ENCODE measurements at regions not wholly inside any gene's neighbourhood (a gene's known extent, or its start where the extent isn't known, plus 50 kb on each side); places are given as distances from the start of the nearest gene placed in this dataset.

DNA sequence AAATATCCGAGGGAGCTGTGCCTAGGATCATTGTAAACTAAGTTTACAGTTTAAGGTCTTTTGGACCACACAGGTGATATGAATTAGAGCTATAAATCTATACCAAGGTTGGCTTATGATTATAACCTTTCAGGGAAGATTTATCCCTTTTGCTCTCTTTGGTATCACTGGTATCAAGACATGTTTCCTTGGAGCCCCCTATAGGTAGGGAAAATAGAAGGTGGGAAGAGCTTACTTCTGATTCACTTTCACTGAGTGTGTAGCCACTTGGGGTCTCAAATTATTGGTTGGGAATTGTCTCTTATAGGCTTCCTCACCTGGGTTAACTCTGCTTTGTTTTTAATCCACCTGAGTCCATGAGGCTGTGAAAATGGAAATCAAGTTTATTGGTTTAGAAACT lies 262.1 kb upstream of the NR3C2 start:
- TF ChIP-seq ZNF121 (CRISPR knock-in tag; IDR thresholded peaks at IDR 0.05) (no peak), TARDBP (CRISPR knock-in tag; IDR thresholded peaks at IDR 0.05) (no peak), PTBP1 (IDR thresholded peaks at IDR 0.05; ENCODE audit: low read depth, low read length, poor library complexity, severe bottlenecking) (no peak), CERS6 (CRISPR knock-in tag; IDR thresholded peaks at IDR 0.05) (no peak), AFF4 (CRISPR knock-in tag; IDR thresholded peaks at IDR 0.05) (no peak), CTCF (CRISPR knock-in tag; IDR thresholded peaks at IDR 0.05) (no peak), HOXA5 (CRISPR knock-in tag; IDR thresholded peaks at IDR 0.05) (no peak)
- TF ChIP-seq, protein P1, sequence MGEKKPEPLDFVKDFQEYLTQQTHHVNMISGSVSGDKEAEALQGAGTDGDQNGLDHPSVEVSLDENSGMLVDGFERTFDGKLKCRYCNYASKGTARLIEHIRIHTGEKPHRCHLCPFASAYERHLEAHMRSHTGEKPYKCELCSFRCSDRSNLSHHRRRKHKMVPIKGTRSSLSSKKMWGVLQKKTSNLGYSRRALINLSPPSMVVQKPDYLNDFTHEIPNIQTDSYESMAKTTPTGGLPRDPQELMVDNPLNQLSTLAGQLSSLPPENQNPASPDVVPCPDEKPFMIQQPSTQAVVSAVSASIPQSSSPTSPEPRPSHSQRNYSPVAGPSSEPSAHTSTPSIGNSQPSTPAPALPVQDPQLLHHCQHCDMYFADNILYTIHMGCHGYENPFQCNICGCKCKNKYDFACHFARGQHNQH (CRISPR knock-in tag; IDR thresholded peaks at IDR 0.05) = no peak

Data from HepG2 (cell line).